PFSK-1 (cell line): ENCODE measurements at regions not wholly inside any gene's neighbourhood (a gene's known extent, or its start where the extent isn't known, plus 50 kb on each side); places are given as distances from the start of the nearest gene placed in this dataset.

ENCODE experiments used
- FOXP2 ChIP-seq: optimal IDR thresholded peaks from 2 replicates; pipeline ENCODE3; 2011; ENCODE audit warnings: borderline replicate concordance, control low read depth, inconsistent platforms; ENCODE audit not compliant: insufficient read depth; ENCODE audit errors: extremely low read length, extremely low read depth
- POLR2AphosphoS5 ChIP-seq: IDR thresholded peaks from 2 replicates; pipeline ENCODE4 v1.6.1; 2012; ENCODE audit warnings: low read depth, mild to moderate bottlenecking, control low read depth, low read length, moderate library complexity
- REST ChIP-seq, 2 experiments: IDR thresholded peaks; 2 replicates each; pipeline versions ENCODE4 v1.6.1 to v1.8.0; 2011 to 2012; ENCODE audit warnings: low read depth in 2 of 2, low read length in 2 of 2, control low read depth in 1 of 2, inconsistent platforms in 1 of 2, mild to moderate bottlenecking in 1 of 2, moderate library complexity in 1 of 2; ENCODE audit not compliant: insufficient read depth in 1 of 2
- SIN3A ChIP-seq: IDR thresholded peaks from 2 replicates; pipeline ENCODE4 v1.6.1; 2012; ENCODE audit warnings: mild to moderate bottlenecking, low read length, moderate library complexity, borderline replicate concordance; ENCODE audit not compliant: insufficient read depth
- TAF1 ChIP-seq: IDR thresholded peaks from 2 replicates; pipeline ENCODE4 v1.6.1; 2012; ENCODE audit warnings: low read length, control low read depth, borderline replicate concordance; ENCODE audit not compliant: insufficient read depth

DNA sequence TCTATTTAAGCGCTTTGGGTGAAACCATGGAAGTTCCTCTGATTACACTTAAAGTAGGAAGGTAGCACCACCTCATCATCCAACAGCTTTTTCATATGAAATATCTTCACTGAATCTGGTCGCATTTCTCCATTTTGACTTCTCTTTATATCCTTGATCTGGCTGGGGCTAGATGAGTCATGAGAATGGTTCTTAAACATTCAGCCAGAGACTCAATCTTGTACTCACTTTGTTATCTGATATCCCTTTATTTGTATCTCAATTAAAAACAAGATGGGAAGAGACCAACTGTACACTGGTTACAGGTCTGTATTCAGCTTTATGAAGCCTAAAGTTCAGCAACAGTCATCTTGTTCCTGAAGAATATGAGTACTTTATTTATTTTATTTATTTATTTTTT lies 84.9 kb downstream of the CBLL2 start:
- no peak for TF ChIP-seq TAF1
- TF ChIP-seq FOXP2 = no peak
- no peak for TF ChIP-seq POLR2AphosphoS5
- TF ChIP-seq REST (IDR thresholded peaks at IDR 0.05; ENCODE audit: insufficient read depth in 1 of 2, low read depth in 2 of 2, low read length in 2 of 2) = no peak
- TF ChIP-seq SIN3A = no peak

GRCh38 chrX:22360129-22360528 lies 87.4 kb downstream of the CBLL2 start:
- no peak for TF ChIP-seq TAF1
- TF ChIP-seq FOXP2 = no peak
- TF ChIP-seq REST (IDR thresholded peaks at IDR 0.05; ENCODE audit: insufficient read depth in 1 of 2, low read depth in 2 of 2, low read length in 2 of 2) = no peak
- no peak for TF ChIP-seq SIN3A
- no peak for TF ChIP-seq POLR2AphosphoS5

GRCh38 chrX:22365460-22365859 lies 92.7 kb downstream of the CBLL2 start:
- TF ChIP-seq SIN3A (no peak), POLR2AphosphoS5 (no peak), REST (IDR thresholded peaks at IDR 0.05; ENCODE audit: insufficient read depth in 1 of 2, low read depth in 2 of 2, low read length in 2 of 2) (no peak), TAF1 (no peak), FOXP2 (no peak)

GRCh38 chrX:22366166-22366702 lies 93.5 kb downstream of the CBLL2 start:
- TF ChIP-seq REST (IDR thresholded peaks at IDR 0.05; ENCODE audit: insufficient read depth in 1 of 2, low read depth in 2 of 2, low read length in 2 of 2) (no peak), SIN3A (no peak), FOXP2 (no peak), TAF1 (no peak), POLR2AphosphoS5 (no peak)

- TF ChIP-seq POLR2AphosphoS5 (no peak), TAF1 (no peak), SIN3A (no peak), REST (IDR thresholded peaks at IDR 0.05; ENCODE audit: insufficient read depth in 1 of 2, low read depth in 2 of 2, low read length in 2 of 2) (no peak), FOXP2 (no peak)
These were observed 94.2 kb downstream of the CBLL2 start for GRCh38 chrX:22366906-22367305.
